GM11168 (cell line): ENCODE measurements at regions not wholly inside any gene's neighbourhood (a gene's known extent, or its start where the extent isn't known, plus 50 kb on each side); places are given as distances from the start of the nearest gene placed in this dataset.

Source experiments
- in situ Hi-C: fragments of 300-500 bp; cut with MboI; formaldehyde crosslinking; loops from one replicate; pipeline ENCODE4 v1.12.0; 2022; ENCODE audit warnings: low sequenced_read_pairs; ENCODE audit not compliant: unreplicated experiment

- in situ Hi-C loops = no loop called here
Observed at GRCh38 chr12:58541300-58541690, 379.0 kb downstream of the LRIG3 start.

- in situ Hi-C loops = no loop called here
Observed at GRCh38 chr12:58544281-58544680, 376.0 kb downstream of the LRIG3 start.

DNA sequence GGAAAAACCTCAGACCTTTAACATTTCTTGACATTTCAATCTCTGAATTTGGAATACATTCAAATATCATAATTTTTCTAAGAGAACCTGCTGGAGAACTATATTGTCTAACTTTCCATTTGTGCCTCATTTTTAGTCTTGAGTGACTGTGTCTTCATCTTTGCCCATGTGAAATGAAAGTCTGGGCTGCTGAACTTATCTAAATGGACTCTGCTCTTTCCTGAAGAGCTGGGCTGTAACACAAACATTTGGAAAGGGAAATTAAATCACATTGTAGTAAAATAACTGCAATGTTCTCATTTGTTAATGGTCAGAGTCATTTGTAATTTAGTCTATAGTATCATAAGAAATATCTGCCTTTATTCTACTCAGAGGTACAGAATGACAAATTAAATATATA lies 373.1 kb downstream of the LRIG3 start:
- in situ Hi-C loops = no loop called here

DNA sequence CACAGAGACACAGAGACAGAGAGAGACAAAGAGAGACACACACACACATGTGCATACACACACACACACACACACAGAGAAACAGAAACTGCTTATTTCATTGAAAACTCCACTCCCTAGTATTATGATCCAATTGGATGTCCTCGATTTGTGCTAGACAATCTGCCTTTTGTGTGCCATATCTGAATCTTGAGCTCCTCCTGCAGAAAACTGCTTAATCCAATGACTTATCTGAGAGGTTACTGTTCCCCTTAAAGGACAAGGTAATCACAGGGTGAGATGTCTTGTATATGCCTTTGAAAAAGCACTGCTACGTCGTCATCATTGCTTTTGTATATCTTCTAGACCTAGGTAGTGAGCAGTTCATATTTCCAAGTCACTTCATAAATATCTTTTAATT lies 371.5 kb downstream of the LRIG3 start:
- in situ Hi-C loops = no loop called here

DNA sequence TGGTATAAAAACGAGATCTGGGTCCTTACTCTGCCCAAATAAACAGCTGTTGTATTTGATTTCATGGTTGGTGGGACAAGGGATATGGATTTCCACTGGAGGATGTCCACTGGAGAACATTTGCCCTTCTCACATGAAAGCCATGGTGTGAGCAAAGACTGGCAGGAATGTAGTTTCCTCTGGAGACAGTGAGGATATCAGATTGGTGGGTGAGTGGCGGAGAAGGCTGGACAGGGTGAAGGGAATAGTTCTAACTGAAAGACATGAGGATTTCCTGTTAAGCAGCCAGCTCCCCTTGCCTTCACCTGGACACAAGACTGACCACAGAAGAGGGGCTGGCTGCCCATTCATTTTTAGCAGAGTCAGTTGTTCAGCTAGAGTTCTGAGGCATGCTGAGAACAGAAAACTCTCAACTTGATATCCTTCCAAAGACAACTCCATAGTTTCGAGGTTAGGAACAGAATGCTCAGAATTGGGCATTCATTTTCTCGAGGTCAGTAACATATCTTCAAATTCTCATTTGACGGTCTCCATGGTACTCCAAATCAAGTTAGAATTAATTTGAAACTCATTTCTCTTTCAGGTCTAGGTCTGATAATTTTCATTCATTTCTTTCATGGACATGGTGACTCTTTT lies 365.7 kb downstream of the LRIG3 start:
- in situ Hi-C loops = no loop called here

DNA sequence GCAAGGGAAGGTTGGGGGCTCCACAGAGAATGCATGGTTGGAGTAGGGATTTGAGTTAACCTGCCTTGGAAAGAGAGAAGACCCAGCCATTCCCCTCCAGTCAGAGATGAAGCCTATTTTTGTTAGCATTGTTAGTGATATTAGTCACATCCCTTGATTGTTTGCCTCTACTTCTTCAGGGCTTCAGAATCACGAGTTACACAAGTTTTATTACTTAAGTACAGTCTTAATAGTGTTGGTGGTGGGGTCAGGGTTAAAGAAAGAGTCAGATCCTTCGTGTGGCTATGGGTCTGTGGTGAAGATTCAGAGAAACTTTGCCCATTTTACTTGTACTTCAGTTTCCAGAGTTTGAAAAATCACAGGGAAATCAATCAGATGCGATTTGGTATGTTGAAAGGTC lies 363.1 kb downstream of the LRIG3 start:
- in situ Hi-C loops = no loop called here

DNA sequence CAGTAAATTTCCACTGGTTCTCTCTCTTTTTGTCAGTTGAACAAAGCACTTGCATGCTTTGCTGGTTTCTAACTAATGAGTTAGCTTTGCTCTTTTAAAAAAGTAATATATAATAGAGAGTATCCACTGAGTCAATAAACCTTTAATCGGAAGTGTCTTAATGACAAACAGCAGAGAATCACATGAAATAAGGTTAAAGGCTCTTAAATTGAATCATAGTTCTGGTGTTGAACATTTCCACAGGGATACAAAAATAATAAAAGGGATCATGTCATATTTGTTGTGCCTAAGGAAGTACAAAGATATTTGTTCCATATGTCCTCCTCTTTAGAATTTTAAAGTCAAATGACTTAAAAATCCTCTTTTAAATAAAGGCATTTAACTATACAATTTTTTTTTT lies 362.6 kb downstream of the LRIG3 start:
- in situ Hi-C loops = no loop called here

DNA sequence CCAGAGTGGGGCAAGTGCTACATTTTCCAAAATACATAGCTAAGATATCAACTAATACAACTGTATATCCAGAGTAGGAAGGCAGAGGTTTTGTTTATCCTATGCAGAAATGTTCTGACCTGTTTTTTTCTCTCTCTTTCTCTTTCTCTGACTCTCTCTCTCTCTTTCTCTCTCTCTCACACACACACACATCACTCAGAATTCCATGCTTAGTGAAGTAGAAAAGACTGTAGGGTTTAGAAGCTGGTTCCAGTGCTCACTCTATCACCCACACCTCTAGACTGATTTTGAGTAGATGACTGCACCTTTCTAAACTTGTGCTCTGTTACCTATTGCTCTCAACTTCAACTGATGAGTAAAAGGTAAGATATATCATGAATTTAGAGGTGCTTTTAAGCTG lies 356.7 kb downstream of the LRIG3 start:
- in situ Hi-C loops = no loop called here

GRCh38 chr12:58564721-58565120 lies 355.6 kb downstream of the LRIG3 start:
- in situ Hi-C loops = no loop called here

GRCh38 chr12:58566599-58566998 lies 353.7 kb downstream of the LRIG3 start:
- in situ Hi-C loops = no loop called here

DNA sequence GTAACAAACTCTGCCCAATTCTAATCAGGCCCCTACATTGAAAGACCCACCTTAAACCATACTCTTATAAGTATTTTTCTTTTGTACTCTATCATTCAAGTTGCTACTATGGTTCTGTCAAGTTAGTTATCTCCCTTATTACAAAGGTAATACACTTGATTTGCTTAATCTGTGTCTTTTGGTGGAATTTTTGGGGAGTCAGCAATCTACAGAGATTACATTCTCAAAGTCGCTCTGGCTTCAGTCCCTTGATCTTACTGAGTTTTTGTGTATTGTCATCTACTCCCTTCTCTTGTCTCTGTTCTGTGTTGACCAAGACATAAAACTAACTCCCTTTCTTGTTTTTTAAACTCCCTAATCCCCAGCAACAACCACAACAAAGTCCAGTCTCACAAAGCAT lies 353.1 kb downstream of the LRIG3 start:
- in situ Hi-C loops = no loop called here

DNA sequence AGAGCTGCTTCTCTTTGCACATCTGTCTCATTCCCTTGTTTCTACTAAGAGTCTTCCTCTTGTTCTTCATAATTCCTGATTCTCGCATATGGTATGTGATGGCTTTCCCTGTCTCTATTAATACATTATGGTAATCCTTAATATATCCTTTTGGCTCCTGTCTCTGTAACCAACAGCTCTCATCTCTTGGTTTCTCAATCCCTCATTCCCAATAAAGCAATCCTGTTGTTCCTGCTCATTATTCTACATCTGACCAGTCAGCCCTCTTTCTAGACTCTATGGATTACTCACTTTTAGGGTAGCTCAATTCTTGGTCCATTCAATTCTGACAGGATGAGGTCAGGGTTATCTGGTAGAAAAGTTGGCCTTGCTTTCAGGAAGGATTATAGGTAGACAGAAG lies 349.9 kb downstream of the LRIG3 start:
- in situ Hi-C loops = no loop called here

GRCh38 chr12:58575256-58575655 lies 345.0 kb downstream of the LRIG3 start:
- in situ Hi-C loops = no loop called here

DNA sequence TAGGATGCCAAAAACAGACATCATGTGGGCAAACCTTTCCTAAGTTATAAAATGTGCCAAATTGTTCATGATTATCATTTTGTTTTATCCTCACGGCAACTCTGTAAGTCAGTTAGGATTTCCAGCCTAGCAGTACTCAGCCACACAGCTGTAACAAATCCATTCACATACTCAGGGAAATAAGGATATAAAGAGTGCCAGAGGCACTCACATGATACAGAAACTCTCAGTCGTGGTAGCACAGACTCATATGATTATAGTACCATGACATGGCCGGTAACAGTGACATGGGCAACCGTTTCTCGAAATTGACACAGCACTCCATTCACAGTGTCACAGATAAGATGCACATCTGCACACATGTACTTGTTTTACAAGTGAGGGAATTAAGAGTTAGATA lies 344.2 kb downstream of the LRIG3 start:
- in situ Hi-C loops = no loop called here

GRCh38 chr12:58576916-58577315 lies 343.4 kb downstream of the LRIG3 start:
- in situ Hi-C loops = no loop called here

DNA sequence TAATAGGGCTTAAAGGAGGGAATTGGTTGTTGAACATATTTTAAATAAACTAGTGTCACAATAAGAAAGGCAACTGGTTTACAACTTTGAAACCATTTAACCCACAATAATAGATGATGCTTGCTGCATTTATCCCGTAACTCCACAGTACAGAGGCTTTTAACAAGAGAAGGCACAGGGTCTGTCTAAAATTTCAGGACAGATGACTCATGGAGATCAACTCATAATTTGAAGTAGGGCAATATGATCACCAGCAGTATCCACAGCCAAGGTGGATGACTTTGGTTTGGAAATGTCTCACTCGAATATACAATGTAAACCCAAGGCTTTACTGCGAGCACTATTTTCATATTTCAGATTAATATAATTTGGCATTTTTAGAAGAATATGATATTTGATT lies 340.2 kb downstream of the LRIG3 start:
- in situ Hi-C loops = no loop called here

GRCh38 chr12:58583529-58583928 lies 336.8 kb downstream of the LRIG3 start:
- in situ Hi-C loops = no loop called here

GRCh38 chr12:58583940-58584339 lies 336.4 kb downstream of the LRIG3 start:
- in situ Hi-C loops = no loop called here

- in situ Hi-C loops = no loop called here
Observed at GRCh38 chr12:58584880-58585279, 335.4 kb downstream of the LRIG3 start.

GRCh38 chr12:58586762-58587161 lies 333.5 kb downstream of the LRIG3 start:
- in situ Hi-C loops = no loop called here

GRCh38 chr12:58588770-58589169 lies 331.5 kb downstream of the LRIG3 start:
- in situ Hi-C loops = no loop called here

DNA sequence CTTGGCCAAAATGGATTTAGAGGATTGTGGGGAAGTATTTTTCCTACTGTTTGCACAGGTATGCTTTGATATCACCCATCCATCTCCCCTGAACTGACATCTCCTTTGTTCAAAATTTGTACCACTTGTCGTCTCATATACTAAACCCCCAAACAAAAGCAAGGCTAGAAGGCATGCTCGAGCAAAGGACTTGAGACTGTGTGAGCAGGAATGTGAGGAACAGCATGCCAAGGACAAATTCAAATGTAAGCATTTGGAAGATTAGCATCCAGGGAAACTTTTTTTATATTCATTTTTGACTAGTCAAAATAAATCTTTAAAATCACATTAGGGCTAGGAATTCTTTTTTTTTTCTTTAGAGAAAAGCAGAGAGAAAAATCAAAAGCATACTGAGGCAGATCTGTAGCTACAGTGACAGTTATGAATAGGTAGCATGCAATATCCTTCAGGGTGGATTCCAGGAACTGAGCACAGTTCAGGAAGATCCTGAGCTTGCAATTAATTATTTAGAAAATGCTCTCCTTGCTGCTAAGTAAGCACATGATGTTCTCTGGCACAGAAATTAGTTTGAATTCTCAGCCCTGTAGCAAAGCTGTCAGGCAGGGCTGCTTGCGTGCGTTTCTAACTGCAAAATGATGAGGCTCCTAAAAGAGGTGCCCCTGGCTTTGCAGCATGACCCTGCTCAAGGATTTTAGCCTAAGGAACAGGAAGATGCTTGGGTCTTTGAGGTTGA lies 327.7 kb downstream of the LRIG3 start:
- in situ Hi-C loops = no loop called here
